HuH-7.5 (cell line): ENCODE measurements at regions not wholly inside any gene's neighbourhood (a gene's known extent, or its start where the extent isn't known, plus 50 kb on each side); places are given as distances from the start of the nearest gene placed in this dataset.

Experiments used
- DNase-seq: peaks from one replicate; pipeline ENCODE4 v3.0.0; 2011; ENCODE audit warnings: low spot score

GRCh38 chr7:24199978-24200377, 84.0 kb upstream of the NPY start:
- no peak for DNase-seq

GRCh38 chr7:24200407-24200966, 83.5 kb upstream of the NPY start:
- DNase-seq: no peak

- no peak for DNase-seq
These were observed 82.8 kb upstream of the NPY start for GRCh38 chr7:24201226-24201625.

- DNase-seq: no peak
These were observed 71.9 kb upstream of the NPY start for GRCh38 chr7:24212073-24212472.

GRCh38 chr7:24213311-24213710, 70.7 kb upstream of the NPY start:
- DNase-seq: no peak

GRCh38 chr7:24214670-24215069, 69.3 kb upstream of the NPY start:
- DNase-seq: no peak

GRCh38 chr7:24216576-24217125, 67.3 kb upstream of the NPY start:
- DNase-seq: no peak

GRCh38 chr7:24221500-24221899, 62.5 kb upstream of the NPY start:
- no peak for DNase-seq

GRCh38 chr7:24227068-24227467, 56.9 kb upstream of the NPY start:
- no peak for DNase-seq

GRCh38 chr7:24227603-24228359, 56.2 kb upstream of the NPY start:
- DNase-seq: no peak

- DNase-seq: no peak
These were observed 54.3 kb upstream of the NPY start for GRCh38 chr7:24229481-24230226.

- DNase-seq: no peak
These were observed 52.5 kb upstream of the NPY start for GRCh38 chr7:24231493-24231892.

- DNase-seq: no peak
These were observed 50.6 kb upstream of the NPY start for GRCh38 chr7:24233386-24233785.
